ENCODE measurements at regions not wholly inside any gene's neighbourhood (a gene's known extent, or its start where the extent isn't known, plus 50 kb on each side); places are given as distances from the start of the nearest gene placed in this dataset. TPM values are rescaled to one million over a fixed set of nuclear protein-coding genes. Genes with fewer than 3 reads are reported as not detected.

GRCh38 chr9:107226421-107226820, 56.7 kb upstream of the RAD23B start:
- Histone ChIP-seq H3K36me3 (ENCODE audit: control insufficient read depth, insufficient read depth, low read length) (no peaks in the 10 kb centered on the region), H3K27me3 (ENCODE audit: control insufficient read depth, insufficient read depth, low read length) (0 out of 2 replicates have a peak, but pooled peaks cover 3% of the 10 kb centered on the region), H3K4me3 (ENCODE audit: low read depth, low read length) (no peak overlapping the region)
- POLR2A ChIA-PET = no interaction called here
- CTCF ChIA-PET = interaction anchor here (1.7 to 2.8 kb wide), 2 partner anchors 13 to 115 kb away, joined by 5 to 9 read pairs; no protein-coding TSS in a partner anchor
- DNase-seq (ENCODE audit: low read depth) = no peak
- TF ChIP-seq, protein P1, sequence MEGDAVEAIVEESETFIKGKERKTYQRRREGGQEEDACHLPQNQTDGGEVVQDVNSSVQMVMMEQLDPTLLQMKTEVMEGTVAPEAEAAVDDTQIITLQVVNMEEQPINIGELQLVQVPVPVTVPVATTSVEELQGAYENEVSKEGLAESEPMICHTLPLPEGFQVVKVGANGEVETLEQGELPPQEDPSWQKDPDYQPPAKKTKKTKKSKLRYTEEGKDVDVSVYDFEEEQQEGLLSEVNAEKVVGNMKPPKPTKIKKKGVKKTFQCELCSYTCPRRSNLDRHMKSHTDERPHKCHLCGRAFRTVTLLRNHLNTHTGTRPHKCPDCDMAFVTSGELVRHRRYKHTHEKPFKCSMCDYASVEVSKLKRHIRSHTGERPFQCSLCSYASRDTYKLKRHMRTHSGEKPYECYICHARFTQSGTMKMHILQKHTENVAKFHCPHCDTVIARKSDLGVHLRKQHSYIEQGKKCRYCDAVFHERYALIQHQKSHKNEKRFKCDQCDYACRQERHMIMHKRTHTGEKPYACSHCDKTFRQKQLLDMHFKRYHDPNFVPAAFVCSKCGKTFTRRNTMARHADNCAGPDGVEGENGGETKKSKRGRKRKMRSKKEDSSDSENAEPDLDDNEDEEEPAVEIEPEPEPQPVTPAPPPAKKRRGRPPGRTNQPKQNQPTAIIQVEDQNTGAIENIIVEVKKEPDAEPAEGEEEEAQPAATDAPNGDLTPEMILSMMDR (IDR thresholded peaks at IDR 0.05; ENCODE audit: insufficient read depth, low read depth, low read length) = no peak

- POLR2A ChIA-PET = no interaction called here
- CTCF ChIA-PET = interaction anchor here (0.8 to 2.8 kb wide), 3 partner anchors 8 to 113 kb away, joined by 3 to 9 read pairs (median 5); no protein-coding TSS in a partner anchor
- no peak for DNase-seq (ENCODE audit: low read depth)
- 0 out of 2 replicates have a peak, but pooled peaks cover 4% of the 10 kb centered on the region for H3K27me3 ChIP-seq (ENCODE audit: control insufficient read depth, insufficient read depth, low read length)
- H3K4me3 ChIP-seq (ENCODE audit: low read depth, low read length) = no peak overlapping the region
- TF ChIP-seq, protein P1 (IDR thresholded peaks at IDR 0.05; ENCODE audit: insufficient read depth, low read depth, low read length) = no peak
- no peaks in the 10 kb centered on the region for H3K36me3 ChIP-seq (ENCODE audit: control insufficient read depth, insufficient read depth, low read length)
Observed at GRCh38 chr9:107227774-107228173, 55.3 kb upstream of the RAD23B start.

DNA sequence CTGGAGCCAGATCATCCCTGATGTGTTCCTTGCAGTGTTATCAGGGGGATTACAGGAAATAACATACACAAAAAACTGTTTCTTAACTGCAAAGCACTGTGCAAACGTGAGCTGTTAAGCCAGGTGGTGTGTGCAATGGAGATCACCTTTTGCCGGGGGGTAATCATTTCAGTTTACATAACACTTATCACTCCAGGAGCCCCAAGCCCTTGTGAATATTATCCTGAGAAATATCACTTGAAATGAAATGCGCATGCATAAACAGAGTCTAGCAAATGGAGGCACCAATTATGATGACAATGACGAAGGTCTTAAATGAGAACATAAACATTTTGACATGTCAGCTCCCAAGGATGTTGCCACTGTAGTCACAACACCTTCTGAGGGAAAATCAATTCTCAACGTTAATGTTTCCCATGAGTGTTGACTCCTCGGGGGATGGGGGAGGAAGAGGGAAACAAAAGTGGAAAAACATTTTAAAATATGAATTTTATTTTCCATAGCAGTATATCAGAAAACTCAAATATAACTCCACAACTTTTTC, 54.5 kb upstream of the RAD23B start:
- TF ChIP-seq, protein P1 (IDR thresholded peaks at IDR 0.05; ENCODE audit: insufficient read depth, low read depth, low read length) = no peak
- Histone ChIP-seq H3K36me3 (ENCODE audit: control insufficient read depth, insufficient read depth, low read length) (no peaks in the 10 kb centered on the region), H3K27me3 (ENCODE audit: control insufficient read depth, insufficient read depth, low read length) (0 out of 2 replicates have a peak, but pooled peaks cover 4% of the 10 kb centered on the region), H3K4me3 (ENCODE audit: low read depth, low read length) (no peak overlapping the region)
- no peak for DNase-seq (ENCODE audit: low read depth)
- POLR2A ChIA-PET = no interaction called here
- CTCF ChIA-PET = interaction anchor here (1.6 to 2.8 kb wide), 2 partner anchors 11 to 112 kb away, joined by 5 to 9 read pairs; no protein-coding TSS in a partner anchor

GRCh38 chr9:107229241-107229741, 53.8 kb upstream of the RAD23B start:
- H3K4me3 ChIP-seq (ENCODE audit: low read depth, low read length) = no peak overlapping the region
- ChIA-PET POLR2A (no interaction called here), CTCF (interaction anchor here (1.6 to 2.8 kb wide), 2 partner anchors 10 to 112 kb away, joined by 5 to 9 read pairs; no protein-coding TSS in a partner anchor)
- TF ChIP-seq, protein P1 (IDR thresholded peaks at IDR 0.05; ENCODE audit: insufficient read depth, low read depth, low read length) = no peak
- 0 out of 2 replicates have a peak, but pooled peaks cover 4% of the 10 kb centered on the region for H3K27me3 ChIP-seq (ENCODE audit: control insufficient read depth, insufficient read depth, low read length)
- DNase-seq (ENCODE audit: low read depth) = no peak
- H3K36me3 ChIP-seq (ENCODE audit: control insufficient read depth, insufficient read depth, low read length) = no peaks in the 10 kb centered on the region

Small RNA genes in the stretch of these regions (small RNA-seq; reads per million reads assigned to genes)
- gene AL807761.1 (ENCODE audit: insufficient read length, low read depth, low replicate concordance) = not detected

All from BJ (cell line).